ENCODE measurements at regions not wholly inside any gene's neighbourhood (a gene's known extent, or its start where the extent isn't known, plus 50 kb on each side); places are given as distances from the start of the nearest gene placed in this dataset.

GRCh38 chr10:85012305-85012704 is 683.9 kb downstream of the CCSER2 start:
- no peak overlapping the region for H2BK5ac ChIP-seq (ENCODE audit: insufficient read length, low read length)
- Mint-ChIP-seq H3K4me1 (no peaks in the 10 kb centered on the region), H3K4me3 (no peak overlapping the region), H3K27ac (no peak overlapping the region), H3K9me3 (no peaks in the 10 kb centered on the region), H3K36me3 (ENCODE audit: insufficient read depth in 1 of 3, low read depth in 3 of 3) (no peaks in the 10 kb centered on the region), H3K27me3 (ENCODE audit: low read depth) (no peaks in the 10 kb centered on the region)
- no peak overlapping the region for H3K56ac ChIP-seq (ENCODE audit: insufficient read length, low read depth, low read length)
- H3K79me1 ChIP-seq (ENCODE audit: insufficient read depth, low read depth, low read length, poor library complexity, severe bottlenecking), result no peaks in the 10 kb centered on the region
- no peak overlapping the region for H2AK5ac ChIP-seq (ENCODE audit: insufficient read length, low read length)
- no peak overlapping the region for H4K91ac ChIP-seq (ENCODE audit: insufficient read length, low read depth, low read length)
- no peak overlapping the region for H4K5ac ChIP-seq (ENCODE audit: insufficient read length, low read depth, low read length)
- no CpG with 5 or more reads among the region's 2 CpGs for WGBS (ENCODE audit: extremely low coverage, insufficient read length, low lambda C conversion rate)
- H3K4me2 ChIP-seq (ENCODE audit: insufficient read depth, insufficient read length, low read length), result no peak overlapping the region
- no peaks in the 10 kb centered on the region for H4K20me1 ChIP-seq (ENCODE audit: control insufficient read depth, insufficient read depth, insufficient read length)
- no peaks in the 10 kb centered on the region for H3K9me3 ChIP-seq (ENCODE audit: control insufficient read depth, low read depth, low read length)
- H3K79me2 ChIP-seq (ENCODE audit: insufficient read depth, low read length), result no peaks in the 10 kb centered on the region
- no peaks in the 10 kb centered on the region for H3K23me2 ChIP-seq (ENCODE audit: insufficient read length, low read depth, low read length, poor library complexity, severe bottlenecking)
- H2BK120ac ChIP-seq (ENCODE audit: low read depth, low read length, poor library complexity, severe bottlenecking), result no peak overlapping the region
- H3K9ac ChIP-seq (ENCODE audit: extremely low read depth, insufficient read length, low read length), result no peak overlapping the region
- DNase-seq, result no peak
- no peaks in the 10 kb centered on the region for H3K4me1 ChIP-seq (ENCODE audit: insufficient read depth, low read length)
- no peak overlapping the region for H3K23ac ChIP-seq (ENCODE audit: insufficient read length, low read depth, low read length)
- no peaks in the 10 kb centered on the region for H3K27me3 ChIP-seq (ENCODE audit: insufficient read depth, low read length)
- no peak overlapping the region for H3K27ac ChIP-seq (ENCODE audit: insufficient read length, low read depth, low read length)
- H2BK12ac ChIP-seq (ENCODE audit: insufficient read length, low read depth, low read length), result no peak overlapping the region
- H4K8ac ChIP-seq (replicated peaks; ENCODE audit: insufficient read length, low read depth, low read length), result no peak overlapping the region
- H3K4ac ChIP-seq (ENCODE audit: low read depth, low read length), result no peak overlapping the region
- no peak overlapping the region for H2BK20ac ChIP-seq (ENCODE audit: low read depth, low read length, poor library complexity, severe bottlenecking)
- no peak overlapping the region for H3K14ac ChIP-seq (ENCODE audit: insufficient read depth, low read length)
- H2AFZ ChIP-seq (ENCODE audit: low read length), result no peak overlapping the region
- H2BK15ac ChIP-seq (ENCODE audit: low read depth, low read length), result no peak overlapping the region
- no peak overlapping the region for H3K18ac ChIP-seq (ENCODE audit: insufficient read length, low read depth, low read length)
- H3T11ph ChIP-seq (ENCODE audit: low read length), result no peak overlapping the region
- TF ChIP-seq, protein P1, sequence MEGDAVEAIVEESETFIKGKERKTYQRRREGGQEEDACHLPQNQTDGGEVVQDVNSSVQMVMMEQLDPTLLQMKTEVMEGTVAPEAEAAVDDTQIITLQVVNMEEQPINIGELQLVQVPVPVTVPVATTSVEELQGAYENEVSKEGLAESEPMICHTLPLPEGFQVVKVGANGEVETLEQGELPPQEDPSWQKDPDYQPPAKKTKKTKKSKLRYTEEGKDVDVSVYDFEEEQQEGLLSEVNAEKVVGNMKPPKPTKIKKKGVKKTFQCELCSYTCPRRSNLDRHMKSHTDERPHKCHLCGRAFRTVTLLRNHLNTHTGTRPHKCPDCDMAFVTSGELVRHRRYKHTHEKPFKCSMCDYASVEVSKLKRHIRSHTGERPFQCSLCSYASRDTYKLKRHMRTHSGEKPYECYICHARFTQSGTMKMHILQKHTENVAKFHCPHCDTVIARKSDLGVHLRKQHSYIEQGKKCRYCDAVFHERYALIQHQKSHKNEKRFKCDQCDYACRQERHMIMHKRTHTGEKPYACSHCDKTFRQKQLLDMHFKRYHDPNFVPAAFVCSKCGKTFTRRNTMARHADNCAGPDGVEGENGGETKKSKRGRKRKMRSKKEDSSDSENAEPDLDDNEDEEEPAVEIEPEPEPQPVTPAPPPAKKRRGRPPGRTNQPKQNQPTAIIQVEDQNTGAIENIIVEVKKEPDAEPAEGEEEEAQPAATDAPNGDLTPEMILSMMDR (conservative IDR thresholded peaks at IDR 0.05), result no peak

Data from H9 (cell line).